C1 segment of cervical spinal cord (tissue), 14 donors: ENCODE measurements at regions not wholly inside any gene's neighbourhood (a gene's known extent, or its start where the extent isn't known, plus 50 kb on each side); places are given as distances from the start of the nearest gene placed in this dataset.
"Not testable (repeated sequence)": the region's sequence is repeated elsewhere in the genome, so short reads cannot be mapped to it uniquely, and the experiment has no call there.

Experiments
- DNase-seq, 14 donors: peaks; one replicate each; lab custom pipeline; 2025; lab: John Stamatoyannopoulos, UW

- no peak for DNase-seq
These were observed 98.9 kb upstream of the MAPRE2 start for GRCh38 chr18:34942276-34942675.

- DNase-seq = no peak
These were observed 98.2 kb upstream of the MAPRE2 start for GRCh38 chr18:34942975-34943374.

GRCh38 chr18:34943587-34943986 is 97.6 kb upstream of the MAPRE2 start:
- DNase-seq = no peak

GRCh38 chr18:34947711-34948125 is 93.5 kb upstream of the MAPRE2 start:
- no peak for DNase-seq

- no peak for DNase-seq
These were observed 89.4 kb upstream of the MAPRE2 start for GRCh38 chr18:34951625-34952379.

- DNase-seq = no peak
These were observed 88.0 kb upstream of the MAPRE2 start for GRCh38 chr18:34953212-34953611.

GRCh38 chr18:34955494-34955893 is 85.7 kb upstream of the MAPRE2 start:
- DNase-seq = not testable (repeated sequence)

GRCh38 chr18:34956663-34957062 is 84.5 kb upstream of the MAPRE2 start:
- no peak for DNase-seq

- no peak for DNase-seq
These were observed 83.9 kb upstream of the MAPRE2 start for GRCh38 chr18:34957119-34957863.

- no peak for DNase-seq
These were observed 83.4 kb upstream of the MAPRE2 start for GRCh38 chr18:34957864-34958259.

- no peak for DNase-seq
These were observed 81.9 kb upstream of the MAPRE2 start for GRCh38 chr18:34959211-34959829.

- no peak for DNase-seq
These were observed 81.2 kb upstream of the MAPRE2 start for GRCh38 chr18:34959989-34960388.

- no peak for DNase-seq
These were observed 76.1 kb upstream of the MAPRE2 start for GRCh38 chr18:34965108-34965507.

GRCh38 chr18:34965566-34965965 is 75.6 kb upstream of the MAPRE2 start:
- DNase-seq = no peak

GRCh38 chr18:34970106-34970505 is 71.1 kb upstream of the MAPRE2 start:
- DNase-seq = no peak

- DNase-seq = no peak
These were observed 69.9 kb upstream of the MAPRE2 start for GRCh38 chr18:34971313-34971712.

GRCh38 chr18:34972765-34973414 is 68.3 kb upstream of the MAPRE2 start:
- no peak for DNase-seq

- DNase-seq = peak in 1 of 14 donors; percentile 31
These were observed 65.1 kb upstream of the MAPRE2 start for GRCh38 chr18:34976123-34976522.

- DNase-seq = peak in 1 of 14 donors; percentile 31
These were observed 64.7 kb upstream of the MAPRE2 start for GRCh38 chr18:34976534-34976898.

- peak; percentile 9 to 92 (median 82) for DNase-seq
These were observed 64.0 kb upstream of the MAPRE2 start for GRCh38 chr18:34976899-34977837.
